CD4-positive, alpha-beta T cell treated with Interleukin-10 for 1 hour (primary cell): ENCODE measurements at regions not wholly inside any gene's neighbourhood (a gene's known extent, or its start where the extent isn't known, plus 50 kb on each side); places are given as distances from the start of the nearest gene placed in this dataset.

ENCODE experiments used
- DNase-seq: peaks from one replicate; pipeline ENCODE4 v3.0.0-alpha.2; 2020

GRCh38 chr16:79497606-79498350 is 102.8 kb downstream of the MAF start:
- DNase-seq, result peak; percentile 14

DNA sequence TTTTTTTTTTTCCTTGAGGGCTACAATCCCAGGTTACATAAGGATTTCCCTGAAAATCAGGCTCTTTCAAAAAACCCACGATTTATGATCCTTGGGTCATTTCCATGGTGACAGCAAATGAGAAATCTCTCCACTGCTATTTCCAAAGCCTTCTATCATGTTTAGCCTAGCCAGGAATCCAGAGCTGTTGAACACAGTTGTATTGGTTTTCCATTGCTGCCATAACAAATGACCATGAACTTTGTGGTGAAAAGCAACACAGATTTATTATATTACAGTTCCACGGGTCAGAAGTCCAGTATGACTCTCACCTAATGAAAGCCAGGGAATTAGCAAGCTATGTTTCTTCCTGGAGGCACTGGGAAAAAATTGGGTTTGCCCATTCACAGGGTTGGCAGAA is 106.6 kb downstream of the MAF start:
- no peak for DNase-seq

- no peak for DNase-seq
Observed at GRCh38 chr16:79492036-79492435, 108.5 kb downstream of the MAF start.

DNA sequence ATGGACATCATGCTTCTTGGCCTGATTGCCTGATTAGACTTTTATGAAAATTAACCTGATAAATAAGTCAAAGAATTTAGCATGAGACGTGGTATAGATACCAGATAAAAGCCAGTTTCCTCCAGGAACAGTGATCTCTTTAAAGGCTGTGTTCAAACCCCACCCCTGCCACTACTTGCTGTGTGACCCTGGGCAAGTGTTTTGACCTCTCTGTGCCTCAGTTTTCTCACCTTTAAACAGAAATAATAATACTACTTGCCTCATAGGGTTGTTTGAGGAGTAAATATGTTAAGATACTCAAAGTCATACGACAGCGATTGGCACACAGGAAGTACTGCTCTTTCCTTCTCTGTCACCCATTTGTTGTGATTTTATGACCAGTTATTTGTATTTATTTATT is 115.5 kb downstream of the MAF start:
- DNase-seq, result no peak

DNA sequence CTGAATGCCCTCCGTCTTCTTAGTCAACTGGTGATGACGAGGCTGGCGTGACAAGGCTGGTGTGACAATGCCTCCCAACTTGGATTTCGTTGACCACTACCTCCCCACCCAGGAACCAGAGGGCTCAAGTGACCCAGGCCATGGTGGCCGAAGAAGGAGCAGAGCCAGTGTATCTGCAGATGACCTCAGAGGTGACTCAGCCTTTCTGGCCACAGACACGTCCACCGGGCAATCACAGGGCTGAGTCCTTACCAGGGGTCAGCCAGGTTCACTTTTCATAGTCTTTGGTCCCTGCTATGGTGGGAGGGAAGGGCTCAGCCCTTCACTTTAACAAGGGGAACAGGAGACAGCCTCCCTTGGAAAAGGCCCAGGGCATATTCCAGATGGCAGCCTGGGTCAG is 116.3 kb downstream of the MAF start:
- no peak for DNase-seq

- no peak for DNase-seq
Observed at GRCh38 chr16:79483336-79483735, 117.2 kb downstream of the MAF start.

GRCh38 chr16:79482011-79482410 is 118.5 kb downstream of the MAF start:
- no peak for DNase-seq

GRCh38 chr16:79480929-79481328 is 119.6 kb downstream of the MAF start:
- no peak for DNase-seq

DNA sequence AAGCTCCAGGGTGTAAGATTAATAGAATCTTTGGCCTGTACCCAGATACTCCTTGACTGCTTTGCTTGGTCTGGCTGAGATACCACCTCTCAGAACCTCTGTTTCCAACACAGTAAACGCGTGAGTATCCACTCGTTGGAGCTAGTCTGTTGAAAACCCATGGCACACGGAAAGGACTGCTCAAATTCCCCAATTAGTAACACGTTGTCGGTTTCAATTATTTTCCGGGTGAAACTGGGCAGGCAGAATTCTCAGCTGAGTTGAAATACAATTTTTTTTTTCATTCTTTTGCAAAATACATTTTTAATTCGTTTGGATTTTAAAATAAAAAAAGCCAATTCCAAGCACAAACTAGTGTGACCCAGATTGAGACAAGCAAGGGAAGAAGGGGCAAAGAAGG is 120.5 kb downstream of the MAF start:
- no peak for DNase-seq

DNA sequence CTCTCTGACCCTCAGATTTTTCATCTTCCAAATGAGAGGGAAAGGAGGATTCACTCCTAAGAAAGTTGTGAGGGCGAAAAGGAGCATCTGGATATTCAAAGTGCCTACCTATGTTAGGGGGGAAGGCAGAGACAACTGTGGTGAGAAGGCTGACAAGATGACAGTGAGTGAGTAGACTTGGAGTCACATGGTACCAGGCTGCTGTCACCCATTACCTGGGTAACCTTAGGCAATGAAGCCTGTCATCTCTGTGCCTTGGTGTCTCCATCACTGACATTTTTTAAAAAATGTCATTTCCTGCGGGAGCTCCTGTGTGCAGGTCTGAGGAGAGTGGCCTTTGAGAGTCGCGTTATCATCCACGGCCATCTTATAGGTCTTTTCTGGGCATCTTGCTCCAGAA is 124.0 kb downstream of the MAF start:
- no peak for DNase-seq

- no peak for DNase-seq
Observed at GRCh38 chr16:79475841-79476240, 124.7 kb downstream of the MAF start.

DNA sequence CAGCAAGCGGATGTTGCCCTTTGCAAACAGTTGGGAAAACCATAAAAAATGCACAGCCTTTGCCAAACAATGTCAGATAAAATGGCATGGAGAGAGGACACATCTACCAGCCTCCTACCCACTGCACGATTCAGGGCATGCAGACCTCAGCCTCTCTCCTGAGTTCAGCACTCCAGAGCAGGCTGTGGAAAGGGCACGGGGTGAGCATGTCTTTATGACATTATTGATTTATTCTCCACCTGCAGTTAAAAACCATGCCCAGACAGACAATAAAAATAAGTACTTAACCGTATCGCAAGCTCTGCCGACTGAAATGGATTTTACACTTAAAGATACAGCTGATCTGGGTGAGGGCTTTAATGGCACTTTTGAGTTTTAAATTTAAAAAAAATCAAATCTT is 127.1 kb downstream of the MAF start:
- no peak for DNase-seq

GRCh38 chr16:79472426-79472825 is 128.1 kb downstream of the MAF start:
- DNase-seq, result no peak

- DNase-seq, result no peak
Observed at GRCh38 chr16:79469999-79470398, 130.5 kb downstream of the MAF start.

DNA sequence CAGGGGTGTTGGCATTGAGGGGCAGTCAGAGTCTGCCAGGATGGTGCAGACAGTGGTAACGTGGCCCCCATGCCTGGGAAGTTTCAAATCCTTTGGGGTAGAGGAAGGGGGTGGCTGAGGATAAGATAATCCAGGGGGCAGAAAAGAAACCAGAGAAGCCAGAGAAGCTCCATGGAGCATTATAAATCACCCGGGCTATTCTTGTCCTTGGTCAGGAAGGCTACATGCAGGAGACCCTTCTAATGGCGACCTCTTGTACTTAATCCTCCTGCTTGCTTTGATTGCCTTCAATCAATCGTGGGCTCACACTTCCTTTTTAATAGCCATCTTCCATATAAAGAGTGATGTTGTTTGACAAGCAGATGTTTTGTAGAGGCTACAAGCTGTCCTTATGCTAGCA is 131.9 kb downstream of the MAF start:
- DNase-seq, result no peak

DNA sequence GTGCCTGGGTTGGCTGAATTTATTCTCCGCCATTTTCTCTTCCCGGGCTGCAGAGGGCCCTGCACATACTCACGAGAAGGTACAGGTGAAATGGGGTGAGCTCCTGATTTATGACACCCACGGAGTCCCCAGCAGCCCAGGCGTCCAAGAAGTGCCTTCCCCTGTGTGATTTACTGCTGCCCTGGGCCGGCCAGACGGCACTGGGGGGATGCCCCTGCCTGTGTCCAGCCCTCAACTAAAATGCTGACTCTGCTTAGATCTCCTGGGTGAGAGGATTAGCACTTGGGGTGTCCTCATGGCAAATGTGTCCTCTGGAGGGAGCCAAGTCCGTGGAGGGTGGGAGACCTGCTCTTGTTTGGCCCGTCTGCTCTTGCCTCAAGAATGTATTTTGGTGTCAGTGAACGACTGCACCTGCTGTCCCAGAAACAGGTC is 132.4 kb downstream of the MAF start:
- no peak for DNase-seq

- no peak for DNase-seq
Observed at GRCh38 chr16:79466111-79466510, 134.4 kb downstream of the MAF start.

- DNase-seq, result no peak
Observed at GRCh38 chr16:79463841-79464240, 136.7 kb downstream of the MAF start.

DNA sequence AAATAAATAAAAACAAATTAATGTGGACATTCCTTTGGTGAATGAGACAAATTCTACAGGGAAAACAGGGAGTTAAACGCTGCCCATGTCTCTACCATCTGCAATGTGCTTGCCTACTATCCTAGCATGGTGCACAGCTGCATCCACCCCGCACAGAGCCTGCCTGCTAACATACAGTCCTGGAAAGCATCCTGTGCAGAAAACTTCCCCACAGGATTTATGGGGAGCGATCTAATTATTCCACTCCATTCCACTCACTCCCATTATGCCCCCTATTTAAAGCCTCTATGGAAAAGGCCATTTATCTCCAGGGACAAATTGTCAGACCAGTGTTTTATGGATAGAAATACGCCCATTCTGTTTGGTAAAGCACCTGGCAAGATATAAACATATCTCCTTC is 144.5 kb downstream of the MAF start:
- no peak for DNase-seq

GRCh38 chr16:79452671-79453070 is 147.9 kb downstream of the MAF start:
- no peak for DNase-seq

DNA sequence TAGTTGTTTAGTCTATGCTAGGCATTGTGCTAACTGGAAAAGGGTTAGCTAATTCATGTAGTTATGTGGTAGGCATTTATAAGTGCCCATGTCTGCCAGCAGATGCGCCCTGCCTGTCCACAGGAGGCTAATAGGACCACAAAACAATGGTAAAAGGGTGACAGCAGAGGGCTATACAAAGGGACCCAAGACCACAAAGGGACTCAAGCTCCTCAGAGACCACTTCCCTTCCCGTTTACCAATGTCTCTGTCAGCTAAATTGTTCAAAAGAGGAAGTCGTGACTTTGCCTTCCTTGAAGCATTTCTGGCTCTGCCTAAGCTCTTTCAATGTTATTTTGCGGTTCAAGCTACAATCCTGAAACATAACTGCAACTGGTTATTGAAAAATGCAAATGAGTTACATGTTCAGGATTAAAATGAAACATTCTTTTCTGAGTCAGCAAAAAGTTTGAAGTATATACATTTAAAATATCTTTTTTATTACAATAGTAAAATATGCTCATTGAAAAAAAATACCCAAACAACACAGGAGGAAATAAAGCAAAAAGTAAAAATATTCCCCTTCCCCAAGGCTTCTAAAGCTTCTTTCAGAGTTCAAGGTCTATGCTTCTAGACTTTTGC is 149.2 kb downstream of the MAF start:
- DNase-seq, result peak; percentile 23

DNA sequence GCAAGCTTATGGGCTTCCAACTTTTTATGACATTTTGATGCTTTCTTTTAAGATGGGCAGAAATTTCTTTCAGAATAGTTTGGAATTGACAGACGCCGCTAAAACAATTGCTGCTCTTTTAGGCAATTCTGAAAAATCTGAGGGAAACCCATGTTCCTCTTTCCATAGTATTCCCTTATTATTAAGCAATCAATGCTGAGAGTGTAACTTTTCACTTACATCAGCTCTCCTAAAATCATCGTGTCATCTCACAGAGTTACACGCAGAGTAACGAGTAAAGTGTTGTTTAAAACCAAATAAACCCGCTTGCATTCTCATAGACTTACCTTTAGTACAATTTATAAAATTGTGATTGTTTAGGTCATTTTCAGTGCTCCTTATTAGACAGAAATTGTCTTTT is 150.6 kb downstream of the MAF start:
- DNase-seq, result no peak

DNA sequence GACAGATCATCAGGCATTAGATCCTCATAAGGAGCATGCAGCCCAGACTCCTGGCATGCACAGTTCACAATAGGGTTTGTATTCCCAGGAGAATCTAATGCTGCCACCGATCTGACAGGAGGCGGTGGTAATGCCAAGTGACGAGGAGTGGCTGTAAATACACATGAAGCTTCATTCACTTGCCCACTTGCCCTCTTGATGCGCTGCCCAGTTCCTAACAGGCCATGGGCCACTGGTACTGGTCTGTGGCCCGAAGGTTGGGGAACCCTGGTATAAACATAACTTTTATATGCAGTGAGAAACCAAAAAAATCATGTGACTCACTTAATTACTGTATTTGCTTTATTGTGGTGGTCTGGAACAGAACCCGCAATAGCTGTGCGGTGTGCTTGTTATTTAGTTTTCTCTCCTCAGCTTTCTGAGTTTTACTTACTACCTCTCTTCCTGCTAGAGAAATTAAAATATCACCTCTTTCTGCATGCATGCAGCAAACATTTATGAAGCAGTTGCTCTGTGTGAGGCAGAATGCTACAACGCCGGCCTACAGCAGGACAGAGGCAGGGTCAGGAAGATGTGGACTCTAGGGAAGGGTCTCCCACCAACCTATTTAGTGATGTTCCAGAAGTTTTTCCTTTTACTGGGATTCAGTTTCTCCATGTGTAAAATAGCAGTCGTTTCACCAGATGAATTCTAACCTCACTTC is 151.3 kb downstream of the MAF start:
- DNase-seq, result no peak

GRCh38 chr16:79444572-79444971 is 156.0 kb downstream of the MAF start:
- no peak for DNase-seq
